Esophagus squamous epithelium (tissue), 4 donors: ENCODE measurements at regions not wholly inside any gene's neighbourhood (a gene's known extent, or its start where the extent isn't known, plus 50 kb on each side); places are given as distances from the start of the nearest gene placed in this dataset.

ENCODE experiments used
- CTCF ChIP-seq, 6 experiments: fragments of 450-650 bp in 4 of 6; fragments of 200-600 bp in 2 of 6; sonication (generic) in 2 of 6; IDR thresholded peaks; one replicate each; pipeline ENCODE4 v1.5.1; 2016 to 2019; ENCODE audit warnings: antibody characterized with exemption in 6 of 6, mild to moderate bottlenecking in 4 of 6, moderate library complexity in 4 of 6
- POLR2A ChIP-seq, 4 donors: fragments of 450-650 bp; IDR thresholded peaks; one replicate each; pipeline ENCODE4 v1.6.1; 2017; ENCODE audit warnings: antibody characterized with exemption in 4 of 4, mild to moderate bottlenecking in 4 of 4, moderate library complexity in 3 of 4

DNA sequence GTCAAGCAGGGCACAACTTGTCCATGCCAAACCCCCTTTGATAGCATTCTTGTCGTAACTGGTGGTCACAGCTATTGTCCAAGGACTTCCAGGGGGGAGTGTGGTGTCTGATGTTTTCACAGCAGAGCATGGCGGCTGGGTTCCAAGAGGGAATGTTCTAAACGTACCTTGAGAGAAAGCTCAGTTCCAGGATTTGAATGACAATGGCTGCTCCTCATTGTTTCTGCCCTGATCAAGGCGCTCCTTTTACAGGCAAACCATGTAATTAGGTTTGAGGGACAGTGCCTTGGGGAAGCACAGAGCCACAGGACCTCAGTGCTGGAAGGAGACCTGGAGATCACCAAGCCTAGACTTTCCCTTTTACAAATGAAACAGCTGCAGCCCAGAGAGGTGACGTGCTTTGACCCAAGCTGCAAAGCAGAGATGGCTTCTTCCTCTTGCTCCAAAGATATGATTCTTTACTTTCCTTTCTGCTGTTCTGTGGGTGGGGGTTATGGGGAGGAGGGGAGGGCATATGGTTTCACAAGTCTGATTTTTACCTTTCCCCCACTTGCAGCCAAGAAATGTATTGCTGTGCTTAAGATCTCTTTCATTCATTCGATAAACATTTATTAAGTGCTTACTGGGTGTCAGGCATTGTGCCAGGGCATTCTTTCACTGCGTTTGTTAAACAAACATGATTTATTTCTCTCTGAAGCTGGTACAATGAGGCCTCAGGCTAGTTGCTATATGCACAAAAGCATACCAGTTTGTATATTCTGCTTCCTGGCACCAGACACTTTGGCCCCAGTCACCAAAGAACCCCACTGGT is 172.8 kb downstream of the KTN1 start:
- no peak for TF ChIP-seq CTCF (IDR thresholded peaks at IDR 0.05)
- TF ChIP-seq POLR2A (IDR thresholded peaks at IDR 0.05), result no peak
